K562 (cell line): ENCODE measurements at regions not wholly inside any gene's neighbourhood (a gene's known extent, or its start where the extent isn't known, plus 50 kb on each side); places are given as distances from the start of the nearest gene placed in this dataset.

Experiments
- ATAC-seq: fragments of 200-7000 bp; cut with Tn5 transposase; 3 replicates; pipeline ENCODE4 v1.9.1; 2020; ENCODE audit warnings: moderate library complexity
- BruUV-seq: library from RNA; stranded (reverse); fragments of 400-500 nt; replicated peaks from 2 replicates; lab custom pipeline; 2021; lab: Mats Ljungman, UMichigan
- CTCF ChIA-PET: fragments of 300-600 bp; formaldehyde crosslinking; extraction: SDS; loops from one replicate; lab custom pipeline; 2021; ENCODE audit warnings: low intra/inter-chr PET ratio; lab: Yijun Ruan, JAX
- POLR2A ChIA-PET: fragments of 300-600, 350-650 bp; sonication (Branson Sonifier 250); formaldehyde crosslinking; extraction: SDS; loops from one replicate; lab custom pipeline; 2021; ENCODE audit warnings: antibody characterized with exemption, inconsistent platforms; lab: Yijun Ruan, JAX
- DNase-seq, 4 experiments: peaks; one replicate each; pipeline versions ENCODE4 v3.0.0 to v3.0.0-alpha.2; 2011 to 2018; ENCODE audit warnings: low spot score in 3 of 4, mixed read lengths in 3 of 4; ENCODE audit errors: extremely low read depth in 1 of 4
- FAIRE-seq: peaks from 2 replicates; lab custom pipeline; 2011; peaks lifted over from hg19 to GRCh38; lab: Jason Lieb, UNC
- H2AFZ ChIP-seq: 2 replicates; pipeline ENCODE4 v1.6.0; 2011; ENCODE audit warnings: low read depth, low read length, control low read depth, inconsistent platforms
- H3K27ac ChIP-seq: fragments of 200-600 bp; 3 replicates; pipeline ENCODE4 v1.8.0; 2011; ENCODE audit warnings: low read depth, mild to moderate bottlenecking, control low read depth, inconsistent platforms, low read length, moderate library complexity, mixed read lengths; ENCODE audit errors: extremely low read depth
- H3K27me3 ChIP-seq, 2 experiments: fragments of 300-600 bp in 1 of 2; 2 replicates in 1 of 2; 3 replicates in 1 of 2; pipeline versions ENCODE4 v1.6.0 to v1.8.0; 2011; ENCODE audit warnings: inconsistent platforms in 2 of 2, low read length in 2 of 2, mild to moderate bottlenecking in 1 of 2, mixed read lengths in 1 of 2, moderate library complexity in 1 of 2; ENCODE audit not compliant: control insufficient read depth in 2 of 2, insufficient read depth in 2 of 2
- H3K36me3 ChIP-seq: fragments of 300-600 bp; 3 replicates; pipeline ENCODE4 v1.8.0; 2011; ENCODE audit warnings: mild to moderate bottlenecking, low read length, inconsistent platforms; ENCODE audit not compliant: control insufficient read depth, insufficient read depth
- H3K4me1 ChIP-seq, 2 experiments: fragments of 200-600 bp in 1 of 2; replicated peaks in 1 of 2; 2 replicates in 1 of 2; 3 replicates in 1 of 2; pipeline versions ENCODE4 v1.5.1 to v1.8.0; 2011; ENCODE audit warnings: inconsistent platforms in 2 of 2, low read length in 2 of 2, mild to moderate bottlenecking in 1 of 2, mixed read lengths in 1 of 2, moderate library complexity in 1 of 2; ENCODE audit not compliant: control insufficient read depth in 2 of 2, insufficient read depth in 2 of 2
- H3K4me2 ChIP-seq: 2 replicates; pipeline ENCODE4 v1.6.1; 2011; ENCODE audit warnings: low read length, control low read depth, inconsistent platforms, mixed read lengths; ENCODE audit not compliant: insufficient read depth
- H3K4me3 ChIP-seq: fragments of 200-600 bp; sonication (generic), shearing (Covaris generic); 2 replicates; pipeline ENCODE4 v1.5.1; 2016; ENCODE audit warnings: control low read depth, inconsistent platforms
- H3K79me2 ChIP-seq: fragments of 200-600 bp; 3 replicates; pipeline ENCODE4 v1.8.0; 2011; ENCODE audit warnings: low read length, inconsistent platforms; ENCODE audit not compliant: control insufficient read depth, insufficient read depth
- H3K9ac ChIP-seq, 2 experiments: 2 replicates each; pipeline versions ENCODE4 v1.6.0 to v1.6.1; 2011; ENCODE audit warnings: low read depth in 2 of 2, low read length in 2 of 2, control low read depth in 1 of 2, inconsistent platforms in 1 of 2, mild to moderate bottlenecking in 1 of 2, mixed read lengths in 1 of 2; ENCODE audit not compliant: insufficient read depth in 1 of 2
- H3K9me1 ChIP-seq: one replicate; pipeline ENCODE4 v1.6.0; 2011; ENCODE audit warnings: inconsistent platforms, mild to moderate bottlenecking, low read length, moderate library complexity; ENCODE audit not compliant: control insufficient read depth, insufficient read depth
- H3K9me3 ChIP-seq: replicated peaks from 2 replicates; pipeline ENCODE4 v1.5.1; 2011; ENCODE audit warnings: low read depth, low read length, inconsistent platforms; ENCODE audit not compliant: control insufficient read depth, insufficient read depth
- H4K20me1 ChIP-seq: replicated peaks from 2 replicates; pipeline ENCODE4 v1.6.1; 2011; ENCODE audit warnings: low read length, inconsistent platforms, mixed read lengths; ENCODE audit not compliant: control insufficient read depth, insufficient read depth
- CBFA2T2 ChIP-seq: fragments of 450-650 bp; conservative IDR thresholded peaks from 2 replicates; pipeline ENCODE4 v1.6.1; 2017; ENCODE audit warnings: mild to moderate bottlenecking
- GATA2 ChIP-seq: sonication (generic); formaldehyde crosslinking; IDR thresholded peaks from 2 replicates; pipeline ENCODE4 v1.4.0; 2020; ENCODE audit warnings: mild to moderate bottlenecking, missing genetic modification reagents
- HMG20A ChIP-seq: fragments of 450-650 bp; formaldehyde crosslinking; conservative IDR thresholded peaks from 2 replicates; pipeline ENCODE4 v1.4.0; 2020; ENCODE audit warnings: mild to moderate bottlenecking, mixed read lengths
- HOXB6 ChIP-seq: fragments of 250-450 bp; sonication (Bioruptor Pico); IDR thresholded peaks from 2 replicates; pipeline ENCODE4 v1.5.1; 2022; ENCODE audit warnings: mild to moderate bottlenecking, borderline replicate concordance
- JUNB ChIP-seq: fragments of 450-650 bp; formaldehyde crosslinking; conservative IDR thresholded peaks from 2 replicates; pipeline ENCODE4 v1.4.0; 2020; ENCODE audit warnings: mild to moderate bottlenecking
- NFE2L1 ChIP-seq: fragments of 450-650 bp; IDR thresholded peaks from 2 replicates; pipeline ENCODE4 v1.6.1; 2016; ENCODE audit warnings: missing genetic modification characterization, low read depth, mild to moderate bottlenecking, missing compliant biosample characterization, moderate library complexity, borderline replicate concordance
- NR4A1 ChIP-seq, 2 experiments: fragments of 250-450 bp in 1 of 2; fragments of 450-650 bp in 1 of 2; sonication (Bioruptor Pico) in 1 of 2; IDR thresholded peaks; 2 replicates each; pipeline versions ENCODE4 v1.4.0 to v1.6.1; 2016 to 2020; ENCODE audit warnings: mild to moderate bottlenecking in 2 of 2, missing compliant biosample characterization in 1 of 2, missing genetic modification characterization in 1 of 2, moderate library complexity in 1 of 2
- POLR2H ChIP-seq: IDR thresholded peaks from 2 replicates; pipeline ENCODE4 v1.6.1; 2016; ENCODE audit warnings: missing genetic modification characterization, low read depth, mild to moderate bottlenecking, control low read depth, missing compliant biosample characterization, moderate library complexity
- PRMT5 ChIP-seq: sonication (generic); formaldehyde crosslinking; IDR thresholded peaks from 2 replicates; pipeline ENCODE4 v1.5.0; 2020; ENCODE audit warnings: missing genetic modification reagents
- PTBP1 ChIP-seq: fragments of 200-400 bp; formaldehyde crosslinking; IDR thresholded peaks from 2 replicates; pipeline ENCODE4 v1.6.1; 2017; ENCODE audit warnings: low read depth, low read length
- RAD21 ChIP-seq, 2 experiments: fragments of 250-450 bp in 1 of 2; fragments of 450-650 bp in 1 of 2; sonication (Bioruptor Pico) in 1 of 2; formaldehyde crosslinking in 1 of 2; IDR thresholded peaks in 1 of 2; conservative IDR thresholded peaks in 1 of 2; 2 replicates each; pipeline versions ENCODE4 v1.4.0 to v1.8.0; 2020 to 2022; ENCODE audit warnings: mild to moderate bottlenecking in 2 of 2, moderate library complexity in 1 of 2
- TAL1 ChIP-seq: fragments of 450-650 bp; IDR thresholded peaks from 2 replicates; pipeline ENCODE4 v1.6.1; 2016; ENCODE audit warnings: mild to moderate bottlenecking
- TEAD1 ChIP-seq, 2 experiments: fragments of 450-650 bp in 1 of 2; sonication (generic) in 1 of 2; formaldehyde crosslinking; IDR thresholded peaks; 2 replicates each; pipeline versions ENCODE4 v1.4.0 to v1.8.0; 2020 to 2022; ENCODE audit warnings: mild to moderate bottlenecking in 2 of 2, missing genetic modification reagents in 1 of 2
- VEZF1 ChIP-seq: fragments of 200-800 bp; sonication (Bioruptor generic); IDR thresholded peaks from 2 replicates; pipeline ENCODE4 v1.6.1; 2017; ENCODE audit warnings: missing genetic modification characterization, missing compliant biosample characterization
- ZBTB12 ChIP-seq: fragments of 250-450 bp; sonication (Bioruptor Pico); IDR thresholded peaks from 2 replicates; pipeline ENCODE4 v1.4.0; 2020
- ZNF445 ChIP-seq: fragments of 250-450 bp; sonication (Bioruptor Pico); IDR thresholded peaks from 2 replicates; pipeline ENCODE4 v1.4.0; 2020; ENCODE audit warnings: low read depth, mild to moderate bottlenecking, moderate library complexity
- ZNF707 ChIP-seq: fragments of 250-450 bp; sonication (Bioruptor Pico); conservative IDR thresholded peaks from 2 replicates; pipeline ENCODE4 v1.8.0; 2022; ENCODE audit warnings: inconsistent platforms, mild to moderate bottlenecking, moderate library complexity
- ZNF76 ChIP-seq: fragments of 250-450 bp; sonication (Bioruptor Pico); IDR thresholded peaks from 2 replicates; pipeline ENCODE4 v1.4.0; 2020; ENCODE audit warnings: mild to moderate bottlenecking, moderate library complexity, borderline replicate concordance
- in situ Hi-C: fragments of 300-500 bp; cut with MboI; formaldehyde crosslinking; loops from 4 replicates; pipeline ENCODE4 v1.15.0; 2018; ENCODE audit warnings: inconsistent platforms, mixed read lengths
- intact Hi-C: fragments of 100-400 bp; cut with micrococcal nuclease; formaldehyde crosslinking; loops from 2 replicates; pipeline ENCODE4 v1.14.2; 2022

- TF ChIP-seq HOXB6 (CRISPR knock-in tag), result no peak
- no peak for TF ChIP-seq TEAD1 (CRISPR knock-in tag; IDR thresholded peaks at IDR 0.05)
- TF ChIP-seq PRMT5 (CRISPR knock-in tag), result no peak
- no peak for TF ChIP-seq RAD21 (CRISPR knock-in tag; conservative IDR thresholded peaks at IDR 0.05 in 1 of 2, IDR thresholded peaks at IDR 0.05 in 1 of 2)
- TF ChIP-seq TAL1, result no peak
- no peak for TF ChIP-seq ZNF707 (CRISPR knock-in tag)
- no peak for TF ChIP-seq POLR2H
Measured at GRCh38 chr13:71018995-71019394, 848.0 kb downstream of the DACH1 start (continued).

GRCh38 chr13:71018544-71018943 is 848.5 kb downstream of the DACH1 start:
- Histone ChIP-seq H3K4me1 (no peaks in the 10 kb centered on the region), H3K79me2 (no peaks in the 10 kb centered on the region), H3K36me3 (no peaks in the 10 kb centered on the region), H4K20me1 (no peaks in the 10 kb centered on the region), H2AFZ (no peak overlapping the region), H3K27ac (no peak overlapping the region), H3K4me2 (no peak overlapping the region), H3K9me1 (no peaks in the 10 kb centered on the region), H3K4me3 (no peak overlapping the region), H3K9ac (no peak overlapping the region), H3K27me3 (no peaks in the 10 kb centered on the region), H3K9me3 (no peaks in the 10 kb centered on the region)
- no peak for FAIRE-seq
- no TSS peak for BruUV-seq
- intact Hi-C loops (no loop called here), in situ Hi-C loops (no loop called here)
- no peak for DNase-seq
- no peak for ATAC-seq
- ChIA-PET POLR2A (no interaction called here), CTCF (no interaction called here)
- TF ChIP-seq JUNB (CRISPR knock-in tag) (no peak), NR4A1 (CRISPR knock-in tag; IDR thresholded peaks at IDR 0.05) (no peak), NR4A1 (tag; IDR thresholded peaks at IDR 0.05) (no peak), VEZF1 (CRISPR knock-in tag) (no peak), ZNF445 (no peak), HMG20A (CRISPR knock-in tag) (no peak), PTBP1 (no peak), ZNF76 (CRISPR knock-in tag) (no peak), GATA2 (CRISPR knock-in tag) (no peak), ZBTB12 (CRISPR knock-in tag) (no peak), CBFA2T2 (no peak), NFE2L1 (tag) (no peak)
